BLaER1 (cell line): ENCODE measurements at regions not wholly inside any gene's neighbourhood (a gene's known extent, or its start where the extent isn't known, plus 50 kb on each side); places are given as distances from the start of the nearest gene placed in this dataset.

Experiments used
- H3K27ac ChIP-seq: shearing (Covaris generic); formaldehyde crosslinking; 2 replicates; pipeline ENCODE4 v1.8.1; 2022
- H3K27me3 ChIP-seq: shearing (Covaris generic); formaldehyde crosslinking; 2 replicates; pipeline ENCODE4 v1.8.1; 2022
- H3K36me3 ChIP-seq: shearing (Covaris generic); formaldehyde crosslinking; 2 replicates; pipeline ENCODE4 v1.8.1; 2022
- H3K4me1 ChIP-seq: shearing (Covaris generic); formaldehyde crosslinking; 2 replicates; pipeline ENCODE4 v1.8.1; 2022
- H3K4me2 ChIP-seq: shearing (Covaris generic); formaldehyde crosslinking; 2 replicates; pipeline ENCODE4 v1.8.1; 2022
- H3K4me3 ChIP-seq: shearing (Covaris generic); formaldehyde crosslinking; 2 replicates; pipeline ENCODE4 v1.8.1; 2022
- H3K9ac ChIP-seq: shearing (Covaris generic); formaldehyde crosslinking; 2 replicates; pipeline ENCODE4 v1.8.1; 2022
- H3K9me3 ChIP-seq: shearing (Covaris generic); formaldehyde crosslinking; 2 replicates; pipeline ENCODE4 v1.8.1; 2022
- H4K20me1 ChIP-seq: shearing (Covaris generic); formaldehyde crosslinking; 2 replicates; pipeline ENCODE4 v1.8.1; 2022
- Cebpa-rat ChIP-seq: shearing (Covaris generic); IDR thresholded peaks from 2 replicates; pipeline ENCODE4 v1.8.1; 2022

GRCh38 chr1:185367218-185367617, 50.2 kb upstream of the IVNS1ABP start:
- no peaks in the 10 kb centered on the region for H3K9me3 ChIP-seq
- H3K9ac ChIP-seq: no peak overlapping the region
- H4K20me1 ChIP-seq: no peaks in the 10 kb centered on the region
- no peak overlapping the region for H3K4me2 ChIP-seq
- TF ChIP-seq Cebpa-rat: no peak
- H3K27ac ChIP-seq: no peak overlapping the region
- H3K4me3 ChIP-seq: no peak overlapping the region
- H3K4me1 ChIP-seq: peaks cover 5% of the 10 kb centered on the region; the same call in 1 of the 2 replicates
- H3K27me3 ChIP-seq: no peaks in the 10 kb centered on the region
- H3K36me3 ChIP-seq: no peaks in the 10 kb centered on the region
